Keratinocyte (primary cell): ENCODE measurements at regions not wholly inside any gene's neighbourhood (a gene's known extent, or its start where the extent isn't known, plus 50 kb on each side); places are given as distances from the start of the nearest gene placed in this dataset.

ENCODE experiments used
- DNase-seq: peaks from one replicate; pipeline ENCODE4 v3.0.0-alpha.2; 2011; ENCODE audit warnings: low read depth, missing footprints, low spot score
- FAIRE-seq: peaks from 2 replicates; lab custom pipeline; 2011; peaks lifted over from hg19 to GRCh38; lab: Jason Lieb, UNC
- H2AFZ ChIP-seq: 2 replicates; pipeline ENCODE4 v1.6.0; 2012; ENCODE audit warnings: low read length, control low read depth, inconsistent platforms; ENCODE audit not compliant: control insufficient read depth
- H3K27ac ChIP-seq: 2 replicates; pipeline ENCODE4 v1.5.1; 2011; ENCODE audit warnings: low read length; ENCODE audit not compliant: control insufficient read depth, insufficient read depth
- H3K27me3 ChIP-seq: 3 replicates; pipeline ENCODE4 v1.6.0; 2011; ENCODE audit warnings: low read length; ENCODE audit not compliant: control insufficient read depth, insufficient read depth; ENCODE audit errors: extremely low read depth
- H3K36me3 ChIP-seq, 2 experiments: 2 replicates in 1 of 2; 3 replicates in 1 of 2; pipeline ENCODE4 v1.5.1; 2011; ENCODE audit warnings: low read length in 2 of 2, mild to moderate bottlenecking in 1 of 2; ENCODE audit not compliant: control insufficient read depth in 2 of 2, insufficient read depth in 2 of 2; ENCODE audit errors: extremely low read depth in 1 of 2
- H3K4me1 ChIP-seq: 3 replicates; pipeline ENCODE4 v1.5.1; 2011; ENCODE audit warnings: low read length; ENCODE audit not compliant: control insufficient read depth, insufficient read depth; ENCODE audit errors: extremely low read depth
- H3K4me2 ChIP-seq: 3 replicates; pipeline ENCODE4 v1.6.0; 2011; ENCODE audit warnings: low read depth, low read length; ENCODE audit not compliant: control insufficient read depth, insufficient read depth; ENCODE audit errors: extremely low read depth
- H3K4me3 ChIP-seq, 3 experiments: fragments of 200-600 bp in 1 of 3; sonication (generic) in 1 of 3; 2 replicates in 2 of 3; 3 replicates in 1 of 3; pipeline ENCODE4 v1.5.1; 2011 to 2016; ENCODE audit warnings: low read length in 3 of 3, mild to moderate bottlenecking in 3 of 3, control low read depth in 2 of 3, inconsistent platforms in 1 of 3, low read depth in 1 of 3, mixed read lengths in 1 of 3, mixed run types in 1 of 3, moderate library complexity in 1 of 3; ENCODE audit not compliant: control insufficient read depth in 2 of 3, insufficient read depth in 2 of 3; ENCODE audit errors: extremely low read depth in 1 of 3
- H3K79me2 ChIP-seq: 2 replicates; pipeline ENCODE4 v1.6.0; 2012; ENCODE audit warnings: low read length; ENCODE audit not compliant: control insufficient read depth, insufficient read depth
- H3K9ac ChIP-seq: 3 replicates; pipeline ENCODE4 v1.6.0; 2011; ENCODE audit warnings: low read length; ENCODE audit not compliant: control insufficient read depth, insufficient read depth; ENCODE audit errors: extremely low read depth
- H3K9me1 ChIP-seq: 3 replicates; pipeline ENCODE4 v1.6.0; 2011; ENCODE audit warnings: low read length; ENCODE audit not compliant: control insufficient read depth, insufficient read depth; ENCODE audit errors: extremely low read depth
- H3K9me3 ChIP-seq: 2 replicates; pipeline ENCODE4 v1.5.1; 2012; ENCODE audit warnings: low read depth, low read length; ENCODE audit not compliant: control insufficient read depth
- H4K20me1 ChIP-seq: 3 replicates; pipeline ENCODE4 v1.6.0; 2011; ENCODE audit warnings: low read length; ENCODE audit not compliant: control insufficient read depth, insufficient read depth; ENCODE audit errors: extremely low read depth
- EZH2 ChIP-seq: IDR thresholded peaks from one replicate; pipeline ENCODE4 v1.6.1; 2012; ENCODE audit warnings: inconsistent platforms, mild to moderate bottlenecking, low read length, moderate library complexity
- dilution Hi-C: fragments of 300-500 bp; cut with MboI; formaldehyde crosslinking; loops from one replicate; pipeline ENCODE4 v1.7.0; 2020; ENCODE audit warnings: low sequenced_read_pairs; ENCODE audit not compliant: extremely low pct_ligation_motif_present
- TF ChIP-seq, protein P1 (sequence below), 3 experiments: IDR thresholded peaks in 1 of 3; conservative IDR thresholded peaks in 1 of 3; optimal IDR thresholded peaks in 1 of 3; 2 replicates in 2 of 3; 3 replicates in 1 of 3; pipeline versions ENCODE3 to v1.5.1; 2011; ENCODE audit warnings: low read length in 3 of 3, mild to moderate bottlenecking in 3 of 3, moderate library complexity in 2 of 3, control low read depth in 1 of 3, inconsistent platforms in 1 of 3; ENCODE audit not compliant: insufficient read depth in 2 of 3; ENCODE audit errors: extremely low read depth in 1 of 3

DNA sequence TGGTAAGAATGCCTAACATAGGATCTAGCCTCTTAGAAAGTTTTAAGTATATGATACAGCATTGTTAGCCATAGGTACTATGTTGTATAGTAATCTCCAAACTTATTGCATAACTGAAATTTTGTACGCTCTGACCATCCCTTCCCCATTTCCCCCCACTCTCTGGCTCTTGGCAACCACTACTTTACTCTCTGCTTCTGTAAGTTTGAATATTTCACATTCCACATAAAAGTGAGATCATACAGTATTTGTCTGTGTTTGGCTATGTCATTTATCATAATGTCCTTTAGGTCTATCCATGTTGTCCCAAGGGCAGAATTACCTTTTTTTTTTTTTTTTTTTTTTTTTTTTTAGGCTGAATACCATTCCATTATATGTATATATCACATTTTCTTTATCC is 396.9 kb downstream of the DLEU7 start:
- Histone ChIP-seq H2AFZ (no peak overlapping the region), H4K20me1 (no peaks in the 10 kb centered on the region), H3K27ac (no peak overlapping the region), H3K9ac (no peak overlapping the region), H3K4me2 (no peak overlapping the region), H3K79me2 (no peaks in the 10 kb centered on the region), H3K9me1 (no peaks in the 10 kb centered on the region), H3K36me3 (no peaks in the 10 kb centered on the region), H3K27me3 (no peaks in the 10 kb centered on the region), H3K4me1 (peaks cover 8% of the 10 kb centered on the region), H3K4me3 (no peak overlapping the region), H3K9me3 (no peaks in the 10 kb centered on the region)
- dilution Hi-C loops = no loop called here
- no peak for FAIRE-seq
- no peak for TF ChIP-seq EZH2
- TF ChIP-seq, protein P1, sequence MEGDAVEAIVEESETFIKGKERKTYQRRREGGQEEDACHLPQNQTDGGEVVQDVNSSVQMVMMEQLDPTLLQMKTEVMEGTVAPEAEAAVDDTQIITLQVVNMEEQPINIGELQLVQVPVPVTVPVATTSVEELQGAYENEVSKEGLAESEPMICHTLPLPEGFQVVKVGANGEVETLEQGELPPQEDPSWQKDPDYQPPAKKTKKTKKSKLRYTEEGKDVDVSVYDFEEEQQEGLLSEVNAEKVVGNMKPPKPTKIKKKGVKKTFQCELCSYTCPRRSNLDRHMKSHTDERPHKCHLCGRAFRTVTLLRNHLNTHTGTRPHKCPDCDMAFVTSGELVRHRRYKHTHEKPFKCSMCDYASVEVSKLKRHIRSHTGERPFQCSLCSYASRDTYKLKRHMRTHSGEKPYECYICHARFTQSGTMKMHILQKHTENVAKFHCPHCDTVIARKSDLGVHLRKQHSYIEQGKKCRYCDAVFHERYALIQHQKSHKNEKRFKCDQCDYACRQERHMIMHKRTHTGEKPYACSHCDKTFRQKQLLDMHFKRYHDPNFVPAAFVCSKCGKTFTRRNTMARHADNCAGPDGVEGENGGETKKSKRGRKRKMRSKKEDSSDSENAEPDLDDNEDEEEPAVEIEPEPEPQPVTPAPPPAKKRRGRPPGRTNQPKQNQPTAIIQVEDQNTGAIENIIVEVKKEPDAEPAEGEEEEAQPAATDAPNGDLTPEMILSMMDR (optimal IDR thresholded peaks at IDR 0.05 in 1 of 3, IDR thresholded peaks at IDR 0.05 in 1 of 3, conservative IDR thresholded peaks at IDR 0.05 in 1 of 3; ENCODE audit: extremely low read depth in 1 of 3, insufficient read depth in 2 of 3, low read length in 3 of 3) = no peak
- no peak for DNase-seq

DNA sequence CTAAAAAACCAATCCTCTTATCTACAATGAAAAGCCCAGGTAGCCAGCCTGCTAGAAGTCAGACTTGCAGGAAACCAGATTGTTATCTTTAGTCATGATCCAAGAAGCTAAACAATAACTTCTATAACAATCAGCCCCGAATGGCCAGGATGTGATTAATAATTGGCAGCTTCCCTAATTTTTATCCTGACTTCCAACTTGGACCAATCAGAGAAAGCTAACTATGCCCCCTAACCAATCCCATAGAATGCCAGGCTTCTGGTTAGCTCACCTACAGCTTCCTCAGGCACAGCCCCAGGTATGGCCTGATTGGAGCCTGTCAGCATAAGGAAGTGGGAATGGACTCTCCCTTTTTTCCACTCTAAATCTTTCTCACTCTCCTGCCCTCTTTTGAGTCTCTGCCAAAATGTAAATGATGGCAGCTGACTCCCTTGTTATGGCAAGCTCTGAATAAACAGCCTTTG is 394.9 kb downstream of the DLEU7 start:
- Histone ChIP-seq H3K27ac (no peak overlapping the region), H3K4me1 (peaks cover 8% of the 10 kb centered on the region), H3K4me3 (no peak overlapping the region), H4K20me1 (no peaks in the 10 kb centered on the region), H3K79me2 (no peaks in the 10 kb centered on the region), H2AFZ (peak overlapping the region; percentile 23), H3K9me1 (no peaks in the 10 kb centered on the region), H3K9ac (no peak overlapping the region), H3K36me3 (no peaks in the 10 kb centered on the region), H3K4me2 (peak overlapping the region; percentile 8), H3K9me3 (no peaks in the 10 kb centered on the region), H3K27me3 (no peaks in the 10 kb centered on the region)
- dilution Hi-C loops = no loop called here
- DNase-seq (peak; percentile 4), FAIRE-seq (no peak)
- TF ChIP-seq, protein P1 (optimal IDR thresholded peaks at IDR 0.05 in 1 of 3, IDR thresholded peaks at IDR 0.05 in 1 of 3, conservative IDR thresholded peaks at IDR 0.05 in 1 of 3; ENCODE audit: extremely low read depth in 1 of 3, insufficient read depth in 2 of 3, low read length in 3 of 3) = no peak
- no peak for TF ChIP-seq EZH2
